Mucosa of rectum (tissue), 2 donors: ENCODE measurements at regions not wholly inside any gene's neighbourhood (a gene's known extent, or its start where the extent isn't known, plus 50 kb on each side); places are given as distances from the start of the nearest gene placed in this dataset.

ENCODE experiments used
- H3K27ac ChIP-seq, 2 donors: one replicate each; pipeline ENCODE4 v1.7.0; 2013; ENCODE audit warnings: inconsistent platforms in 2 of 2, low read depth in 2 of 2, low read length in 2 of 2
- H3K27me3 ChIP-seq, 2 donors: one replicate each; pipeline ENCODE4 v1.7.0; 2013; ENCODE audit warnings: low read length in 2 of 2; ENCODE audit not compliant: control insufficient read depth in 2 of 2, insufficient read depth in 2 of 2
- H3K36me3 ChIP-seq, 2 donors: one replicate each; pipeline ENCODE4 v1.7.0; 2013; ENCODE audit warnings: low read length in 2 of 2; ENCODE audit not compliant: control insufficient read depth in 2 of 2, insufficient read depth in 2 of 2
- H3K4me1 ChIP-seq, 2 donors: one replicate each; pipeline ENCODE4 v1.7.0; 2013; ENCODE audit warnings: low read length in 2 of 2, mild to moderate bottlenecking in 1 of 2; ENCODE audit not compliant: control insufficient read depth in 2 of 2, insufficient read depth in 2 of 2
- H3K4me3 ChIP-seq, 2 donors: one replicate each; pipeline ENCODE4 v1.7.0; 2013; ENCODE audit warnings: low read length in 2 of 2
- H3K9ac ChIP-seq, 2 donors: one replicate each; pipeline ENCODE4 v1.7.0; 2013; ENCODE audit warnings: low read length in 2 of 2, low read depth in 1 of 2, mild to moderate bottlenecking in 1 of 2
- H3K9me3 ChIP-seq, 2 donors: one replicate each; pipeline ENCODE4 v1.7.0; 2013; ENCODE audit warnings: low read length in 2 of 2; ENCODE audit not compliant: control insufficient read depth in 2 of 2
- donor health status: healthy.
- donor health status: Normal muscosa, but diverticular disease.

GRCh38 chr7:114021135-114021534 lies 102.3 kb upstream of the PPP1R3A start:
- H3K4me1 ChIP-seq = peaks cover 0 to 3% of the 10 kb centered on the region in 2 donors
- H3K27ac ChIP-seq = no peak overlapping the region
- H3K4me3 ChIP-seq = no peak overlapping the region
- no peaks in the 10 kb centered on the region for H3K36me3 ChIP-seq
- H3K9me3 ChIP-seq = no peaks in the 10 kb centered on the region
- H3K9ac ChIP-seq = no peak overlapping the region
- H3K27me3 ChIP-seq = no peaks in the 10 kb centered on the region

- Histone ChIP-seq H3K9me3 (no peaks in the 10 kb centered on the region), H3K4me1 (no peaks in the 10 kb centered on the region), H3K27ac (no peak overlapping the region), H3K27me3 (peaks cover 0 to 2% of the 10 kb centered on the region in 2 donors), H3K9ac (no peak overlapping the region), H3K4me3 (no peak overlapping the region), H3K36me3 (no peaks in the 10 kb centered on the region)
These were observed 89.9 kb upstream of the PPP1R3A start for GRCh38 chr7:114008696-114009095.

- Histone ChIP-seq H3K9ac (no peak overlapping the region), H3K4me1 (no peaks in the 10 kb centered on the region), H3K27me3 (peaks cover 0 to 2% of the 10 kb centered on the region in 2 donors), H3K9me3 (no peaks in the 10 kb centered on the region), H3K4me3 (no peak overlapping the region), H3K27ac (no peak overlapping the region), H3K36me3 (no peaks in the 10 kb centered on the region)
These were observed 88.6 kb upstream of the PPP1R3A start for GRCh38 chr7:114007386-114007785.

GRCh38 chr7:113998934-113999333 lies 80.1 kb upstream of the PPP1R3A start:
- Histone ChIP-seq H3K36me3 (no peaks in the 10 kb centered on the region), H3K9ac (no peak overlapping the region), H3K27ac (no peak overlapping the region), H3K9me3 (no peaks in the 10 kb centered on the region), H3K4me3 (no peak overlapping the region), H3K27me3 (no peaks in the 10 kb centered on the region), H3K4me1 (no peaks in the 10 kb centered on the region)

- Histone ChIP-seq H3K27ac (no peak overlapping the region), H3K9ac (no peak overlapping the region), H3K36me3 (no peaks in the 10 kb centered on the region), H3K4me1 (no peaks in the 10 kb centered on the region), H3K4me3 (no peak overlapping the region), H3K27me3 (no peaks in the 10 kb centered on the region), H3K9me3 (no peaks in the 10 kb centered on the region)
These were observed 77.6 kb upstream of the PPP1R3A start for GRCh38 chr7:113996405-113996804.

- H3K27me3 ChIP-seq = no peaks in the 10 kb centered on the region
- H3K27ac ChIP-seq = no peak overlapping the region
- no peaks in the 10 kb centered on the region for H3K36me3 ChIP-seq
- no peaks in the 10 kb centered on the region for H3K9me3 ChIP-seq
- no peaks in the 10 kb centered on the region for H3K4me1 ChIP-seq
- no peak overlapping the region for H3K9ac ChIP-seq
- H3K4me3 ChIP-seq = no peak overlapping the region
These were observed 67.4 kb upstream of the PPP1R3A start for GRCh38 chr7:113986216-113986615.

GRCh38 chr7:113976508-113976907 lies 57.7 kb upstream of the PPP1R3A start:
- Histone ChIP-seq H3K9ac (no peak overlapping the region), H3K27me3 (no peaks in the 10 kb centered on the region), H3K36me3 (no peaks in the 10 kb centered on the region), H3K4me3 (no peak overlapping the region), H3K9me3 (no peaks in the 10 kb centered on the region), H3K4me1 (no peaks in the 10 kb centered on the region), H3K27ac (no peak overlapping the region)

- no peaks in the 10 kb centered on the region for H3K36me3 ChIP-seq
- H3K27ac ChIP-seq = no peak overlapping the region
- no peak overlapping the region for H3K4me3 ChIP-seq
These were observed 49.9 kb upstream of the PPP1R3A start for GRCh38 chr7:113968713-113969112.

More at GRCh38 chr7:113968713-113969112, 49.9 kb upstream of the PPP1R3A start:
- Histone ChIP-seq H3K9ac (no peak overlapping the region), H3K27me3 (no peaks in the 10 kb centered on the region), H3K9me3 (no peaks in the 10 kb centered on the region), H3K4me1 (no peaks in the 10 kb centered on the region)
